MCF 10A (cell line): ENCODE measurements at regions not wholly inside any gene's neighbourhood (a gene's known extent, or its start where the extent isn't known, plus 50 kb on each side); places are given as distances from the start of the nearest gene placed in this dataset.

Experiments
- BruUV-seq: library from RNA; stranded (reverse); fragments of 400-500 nt; replicated peaks from 2 replicates; lab custom pipeline; 2021; lab: Mats Ljungman, UMichigan
- CTCF ChIA-PET: fragments of 300-600 bp; sonication (Branson Sonifier 250); formaldehyde crosslinking; extraction: SDS; loops from one replicate; lab custom pipeline; 2021; ENCODE audit warnings: antibody characterized with exemption, inconsistent platforms; lab: Yijun Ruan, JAX
- POLR2A ChIA-PET: fragments of 300-600, 350-650 bp; sonication (Branson Sonifier 250); formaldehyde crosslinking; extraction: SDS; loops from one replicate; lab custom pipeline; 2020; ENCODE audit warnings: antibody characterized with exemption, inconsistent platforms; lab: Yijun Ruan, JAX
- DNase-seq: peaks from one replicate; pipeline ENCODE4 v3.0.0-alpha.2; 2018; ENCODE audit not compliant: unreplicated experiment
- H3K27ac Mint-ChIP-seq: one replicate; pipeline ENCODE4 v1.8.0; 2022; ENCODE audit warnings: mild to moderate bottlenecking, low read depth, mixed read lengths; ENCODE audit not compliant: unreplicated experiment
- H3K27me3 Mint-ChIP-seq: one replicate; pipeline ENCODE4 v1.8.0; 2022; ENCODE audit warnings: mixed read lengths; ENCODE audit not compliant: insufficient read depth, unreplicated experiment
- H3K36me3 Mint-ChIP-seq: one replicate; pipeline ENCODE4 v1.8.0; 2022; ENCODE audit warnings: mild to moderate bottlenecking, moderate library complexity, mixed read lengths; ENCODE audit not compliant: insufficient read depth, unreplicated experiment
- H3K4me1 Mint-ChIP-seq: one replicate; pipeline ENCODE4 v1.8.0; 2022; ENCODE audit warnings: mixed read lengths; ENCODE audit not compliant: insufficient read depth, unreplicated experiment
- H3K4me3 Mint-ChIP-seq: one replicate; pipeline ENCODE4 v1.8.0; 2022; ENCODE audit warnings: mild to moderate bottlenecking, moderate library complexity, mixed read lengths; ENCODE audit not compliant: unreplicated experiment
- H3K9me3 Mint-ChIP-seq: one replicate; pipeline ENCODE4 v1.8.0; 2022; ENCODE audit warnings: mixed read lengths; ENCODE audit not compliant: unreplicated experiment
- intact Hi-C: fragments of 100-400 bp; cut with micrococcal nuclease; formaldehyde crosslinking; loops from 2 replicates; pipeline ENCODE4 v1.14.1; 2022
- TF ChIP-seq, protein P1 (sequence below): fragments of 200-600 bp; IDR thresholded peaks from one replicate; pipeline ENCODE4 v1.8.0; 2022; ENCODE audit warnings: antibody characterized with exemption, mild to moderate bottlenecking; ENCODE audit not compliant: unreplicated experiment

DNA sequence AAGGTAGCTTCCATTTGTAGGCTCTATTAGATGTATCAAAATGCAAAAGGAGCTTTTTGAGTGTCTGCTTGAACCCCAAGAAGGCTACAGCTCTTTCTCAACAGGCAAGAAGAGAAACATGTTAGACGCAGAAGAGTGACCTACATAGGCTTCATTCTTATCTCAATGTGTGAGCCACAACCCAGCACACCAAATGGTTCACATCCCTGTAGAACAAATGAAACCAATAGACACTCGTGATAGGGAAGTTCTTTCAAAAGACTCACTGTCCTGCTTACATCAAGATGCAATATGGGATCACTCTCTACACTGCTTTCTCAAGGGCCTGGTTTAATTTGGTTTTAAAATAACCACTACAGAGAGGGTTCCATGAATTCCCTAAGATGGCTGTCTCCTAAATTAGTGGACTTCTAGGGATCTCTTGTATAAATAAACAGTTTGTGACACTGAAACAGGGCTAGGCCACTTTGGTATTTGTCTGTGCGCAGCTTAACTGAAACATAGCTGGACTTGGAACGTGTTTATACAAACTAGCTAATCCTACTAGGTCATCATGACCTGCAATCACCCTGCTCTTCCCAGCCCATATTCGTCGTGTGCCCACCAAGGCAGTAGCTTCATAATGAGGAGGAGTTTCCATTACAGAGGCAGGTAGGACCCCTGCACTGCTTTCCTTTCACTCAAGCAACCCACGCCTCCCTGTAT lies 225.4 kb upstream of the PREP start:
- Mint-ChIP-seq H3K4me1 (no peaks in the 10 kb centered on the region), H3K27me3 (no peaks in the 10 kb centered on the region), H3K36me3 (no peaks in the 10 kb centered on the region), H3K4me3 (no peak overlapping the region), H3K27ac (no peak overlapping the region), H3K9me3 (peaks cover 13% of the 10 kb centered on the region)
- intact Hi-C loops, result no loop called here
- CTCF ChIA-PET, result interaction anchor here (0.6 kb wide), 1 partner anchor 208 kb away, joined by 3 read pairs; no protein-coding TSS in a partner anchor
- TF ChIP-seq, protein P1, sequence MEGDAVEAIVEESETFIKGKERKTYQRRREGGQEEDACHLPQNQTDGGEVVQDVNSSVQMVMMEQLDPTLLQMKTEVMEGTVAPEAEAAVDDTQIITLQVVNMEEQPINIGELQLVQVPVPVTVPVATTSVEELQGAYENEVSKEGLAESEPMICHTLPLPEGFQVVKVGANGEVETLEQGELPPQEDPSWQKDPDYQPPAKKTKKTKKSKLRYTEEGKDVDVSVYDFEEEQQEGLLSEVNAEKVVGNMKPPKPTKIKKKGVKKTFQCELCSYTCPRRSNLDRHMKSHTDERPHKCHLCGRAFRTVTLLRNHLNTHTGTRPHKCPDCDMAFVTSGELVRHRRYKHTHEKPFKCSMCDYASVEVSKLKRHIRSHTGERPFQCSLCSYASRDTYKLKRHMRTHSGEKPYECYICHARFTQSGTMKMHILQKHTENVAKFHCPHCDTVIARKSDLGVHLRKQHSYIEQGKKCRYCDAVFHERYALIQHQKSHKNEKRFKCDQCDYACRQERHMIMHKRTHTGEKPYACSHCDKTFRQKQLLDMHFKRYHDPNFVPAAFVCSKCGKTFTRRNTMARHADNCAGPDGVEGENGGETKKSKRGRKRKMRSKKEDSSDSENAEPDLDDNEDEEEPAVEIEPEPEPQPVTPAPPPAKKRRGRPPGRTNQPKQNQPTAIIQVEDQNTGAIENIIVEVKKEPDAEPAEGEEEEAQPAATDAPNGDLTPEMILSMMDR, result no peak
- DNase-seq, result no peak
- no TSS peak for BruUV-seq
- POLR2A ChIA-PET, result interaction anchor here (0.9 kb wide), 1 partner anchor 27 kb away, joined by 4 read pairs; no protein-coding TSS in a partner anchor

DNA sequence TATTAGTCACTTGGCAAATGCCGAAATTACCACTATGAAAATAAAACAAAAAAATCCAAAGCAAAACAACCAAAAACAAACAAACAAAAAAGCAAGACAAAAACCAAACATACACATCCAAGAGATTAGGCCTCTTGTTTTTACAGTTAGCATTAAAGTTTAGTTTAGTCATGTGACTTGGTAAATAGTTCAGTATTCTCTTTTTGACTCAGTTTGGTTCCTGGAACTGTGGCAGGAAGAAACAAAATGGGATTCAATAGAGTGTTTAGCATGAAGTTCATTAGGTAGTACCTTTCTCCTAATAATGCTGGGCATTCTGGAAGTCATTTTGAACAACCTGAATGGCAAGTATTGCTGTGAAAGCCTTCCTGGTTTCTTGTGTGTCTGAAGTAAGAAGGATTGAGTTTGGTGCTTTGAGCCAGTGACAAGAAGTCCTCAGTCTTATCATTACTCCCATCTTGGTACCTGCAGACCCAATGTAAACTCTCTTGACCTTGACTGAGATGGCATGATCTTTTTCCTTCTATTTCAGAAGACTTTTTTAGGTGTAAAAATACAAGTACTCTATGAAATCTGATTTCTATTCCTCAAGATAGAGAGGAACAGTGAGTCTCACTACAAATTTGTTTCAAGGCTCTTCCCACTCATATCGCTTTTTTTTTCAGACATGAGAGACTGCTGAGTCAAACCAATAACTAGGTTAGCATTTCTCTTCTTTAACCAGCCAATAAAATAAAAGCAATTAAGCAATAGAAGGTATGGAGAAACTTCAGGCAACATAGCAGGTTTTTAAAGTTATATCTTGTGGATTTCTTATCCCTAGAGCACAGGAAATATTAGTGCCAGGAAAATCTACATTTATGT lies 223.6 kb upstream of the PREP start:
- Mint-ChIP-seq H3K27me3 (no peaks in the 10 kb centered on the region), H3K27ac (no peak overlapping the region), H3K36me3 (no peaks in the 10 kb centered on the region), H3K4me1 (no peaks in the 10 kb centered on the region), H3K4me3 (no peak overlapping the region), H3K9me3 (peaks cover 13% of the 10 kb centered on the region)
- intact Hi-C loops, result no loop called here
- ChIA-PET POLR2A (interaction anchor here (1.0 kb wide), 1 partner anchor 14 kb away, joined by 3 read pairs; no protein-coding TSS in a partner anchor), CTCF (no interaction called here)
- no peak for DNase-seq
- no TSS peak for BruUV-seq
- TF ChIP-seq, protein P1, result no peak

DNA sequence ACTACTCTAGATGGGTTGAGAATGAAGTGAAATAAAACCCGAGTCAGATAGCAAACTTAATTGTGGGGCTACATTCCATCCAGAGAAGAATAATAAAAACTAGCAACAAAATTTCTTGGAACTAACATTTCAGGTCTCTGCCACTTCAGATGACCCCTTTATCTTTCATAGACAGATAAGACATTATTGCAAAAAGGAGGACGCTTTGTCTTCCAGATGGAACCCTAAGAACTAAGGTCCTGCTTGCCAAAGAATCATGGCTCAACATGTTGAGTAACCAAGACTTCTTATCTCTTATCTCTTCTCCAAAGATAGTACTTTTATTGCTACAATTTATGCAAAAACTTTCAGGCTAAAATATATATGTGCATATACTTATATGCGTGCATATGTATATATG lies 221.1 kb upstream of the PREP start:
- BruUV-seq, result no TSS peak
- Mint-ChIP-seq H3K36me3 (no peaks in the 10 kb centered on the region), H3K4me3 (no peak overlapping the region), H3K9me3 (no peaks in the 10 kb centered on the region), H3K27ac (no peak overlapping the region), H3K4me1 (no peaks in the 10 kb centered on the region), H3K27me3 (no peaks in the 10 kb centered on the region)
- ChIA-PET CTCF (interaction anchor here (0.7 to 0.9 kb wide), 2 partner anchors 54 to 378 kb away, joined by 3 to 4 read pairs; no protein-coding TSS in a partner anchor), POLR2A (interaction anchor here (0.6 to 1.7 kb wide), 2 partner anchors 25 to 68 kb away, joined by 3 to 4 read pairs; no protein-coding TSS in a partner anchor)
- intact Hi-C loops, result no loop called here
- no peak for DNase-seq
- TF ChIP-seq, protein P1, result no peak

DNA sequence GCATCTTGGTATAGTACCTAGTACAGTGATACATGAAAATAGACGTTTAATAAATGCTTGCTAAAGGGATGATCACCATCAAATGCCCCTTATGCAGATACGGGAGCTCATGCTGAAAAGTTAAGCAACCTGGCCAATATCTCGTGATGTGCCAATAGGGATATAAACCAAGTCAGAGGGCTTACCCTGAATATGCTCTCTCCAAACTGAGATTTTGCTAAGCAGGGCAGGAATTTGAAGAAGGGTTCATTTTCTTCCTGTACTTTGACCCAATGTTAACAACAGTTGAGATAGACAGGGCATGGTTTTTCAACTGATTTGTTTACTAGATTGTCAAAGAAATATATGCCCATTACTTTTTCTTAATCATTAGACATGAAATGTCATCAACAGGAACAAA lies 219.3 kb upstream of the PREP start:
- DNase-seq, result no peak
- TF ChIP-seq, protein P1, result no peak
- intact Hi-C loops, result no loop called here
- H3K36me3 Mint-ChIP-seq, result no peaks in the 10 kb centered on the region
- H3K9me3 Mint-ChIP-seq, result no peaks in the 10 kb centered on the region
- no peaks in the 10 kb centered on the region for H3K4me1 Mint-ChIP-seq
- CTCF ChIA-PET, result no interaction called here
- H3K4me3 Mint-ChIP-seq, result no peak overlapping the region
- peak overlapping the region; percentile 36 for H3K27ac Mint-ChIP-seq
- no peaks in the 10 kb centered on the region for H3K27me3 Mint-ChIP-seq
- POLR2A ChIA-PET, result interaction anchor here (0.6 kb wide), 1 partner anchor 11 kb away, joined by 3 read pairs; no protein-coding TSS in a partner anchor
- BruUV-seq, result no TSS peak
